ENCODE measurements at regions not wholly inside any gene's neighbourhood (a gene's known extent, or its start where the extent isn't known, plus 50 kb on each side); places are given as distances from the start of the nearest gene placed in this dataset.

DNA sequence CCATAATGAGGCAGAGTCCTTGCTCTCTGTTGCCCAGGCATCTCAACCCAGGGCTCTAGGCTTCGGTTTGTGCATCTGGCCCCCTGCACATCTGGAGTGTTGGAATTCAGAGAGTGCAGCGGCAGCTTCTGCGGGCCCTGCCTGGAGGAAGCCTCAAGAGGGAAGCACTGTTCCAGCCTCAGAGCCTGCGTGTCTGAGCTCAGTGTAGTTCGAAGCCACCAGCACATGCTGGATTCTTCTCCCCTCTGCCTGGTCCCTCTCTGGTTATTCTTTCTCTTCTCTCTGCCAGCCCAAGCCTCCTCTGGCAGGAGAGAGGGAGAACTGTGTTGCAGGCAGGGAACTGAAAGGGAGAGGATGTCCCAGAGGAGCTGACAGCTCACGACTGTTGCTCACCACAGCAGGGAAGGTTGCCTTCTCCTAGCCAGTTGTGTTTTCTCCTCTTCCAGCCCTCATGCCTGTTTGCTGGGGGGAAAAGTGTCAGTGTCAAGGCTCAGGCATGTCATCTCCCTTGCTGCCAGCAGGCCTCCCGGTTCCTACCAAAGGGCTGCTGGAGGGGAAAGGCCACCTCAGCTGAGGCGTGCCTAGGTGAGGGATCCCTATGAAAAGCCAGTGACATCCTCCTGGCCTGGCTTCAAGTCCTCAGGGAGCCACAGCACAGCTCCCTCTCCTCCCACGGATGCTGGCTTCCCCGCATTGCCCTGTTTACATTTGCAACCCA lies 126.0 kb upstream of the LRFN2 start:
- no peak overlapping the region for H3K4me3 ChIP-seq
- intact Hi-C loops (cut with DNase I; ENCODE audit: low total_unique reads), result no loop called here
- no peaks in the 10 kb centered on the region for H3K9me3 ChIP-seq
- TF ChIP-seq, protein P1, sequence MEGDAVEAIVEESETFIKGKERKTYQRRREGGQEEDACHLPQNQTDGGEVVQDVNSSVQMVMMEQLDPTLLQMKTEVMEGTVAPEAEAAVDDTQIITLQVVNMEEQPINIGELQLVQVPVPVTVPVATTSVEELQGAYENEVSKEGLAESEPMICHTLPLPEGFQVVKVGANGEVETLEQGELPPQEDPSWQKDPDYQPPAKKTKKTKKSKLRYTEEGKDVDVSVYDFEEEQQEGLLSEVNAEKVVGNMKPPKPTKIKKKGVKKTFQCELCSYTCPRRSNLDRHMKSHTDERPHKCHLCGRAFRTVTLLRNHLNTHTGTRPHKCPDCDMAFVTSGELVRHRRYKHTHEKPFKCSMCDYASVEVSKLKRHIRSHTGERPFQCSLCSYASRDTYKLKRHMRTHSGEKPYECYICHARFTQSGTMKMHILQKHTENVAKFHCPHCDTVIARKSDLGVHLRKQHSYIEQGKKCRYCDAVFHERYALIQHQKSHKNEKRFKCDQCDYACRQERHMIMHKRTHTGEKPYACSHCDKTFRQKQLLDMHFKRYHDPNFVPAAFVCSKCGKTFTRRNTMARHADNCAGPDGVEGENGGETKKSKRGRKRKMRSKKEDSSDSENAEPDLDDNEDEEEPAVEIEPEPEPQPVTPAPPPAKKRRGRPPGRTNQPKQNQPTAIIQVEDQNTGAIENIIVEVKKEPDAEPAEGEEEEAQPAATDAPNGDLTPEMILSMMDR (IDR thresholded peaks at IDR 0.05), result no peak
- no peak for TF ChIP-seq POLR2A (IDR thresholded peaks at IDR 0.05)
- H3K4me1 ChIP-seq, result no peaks in the 10 kb centered on the region
- 58 to 59% methylated on average over 7 to 10 of the region's 10 CpGs for WGBS, 2 donors
- no peaks in the 10 kb centered on the region for H3K27me3 ChIP-seq
- DNase-seq, result no peak
- no peak overlapping the region for H3K27ac ChIP-seq
- no peaks in the 10 kb centered on the region for H3K36me3 ChIP-seq (ENCODE audit: low read depth, missing control alignments)

DNA sequence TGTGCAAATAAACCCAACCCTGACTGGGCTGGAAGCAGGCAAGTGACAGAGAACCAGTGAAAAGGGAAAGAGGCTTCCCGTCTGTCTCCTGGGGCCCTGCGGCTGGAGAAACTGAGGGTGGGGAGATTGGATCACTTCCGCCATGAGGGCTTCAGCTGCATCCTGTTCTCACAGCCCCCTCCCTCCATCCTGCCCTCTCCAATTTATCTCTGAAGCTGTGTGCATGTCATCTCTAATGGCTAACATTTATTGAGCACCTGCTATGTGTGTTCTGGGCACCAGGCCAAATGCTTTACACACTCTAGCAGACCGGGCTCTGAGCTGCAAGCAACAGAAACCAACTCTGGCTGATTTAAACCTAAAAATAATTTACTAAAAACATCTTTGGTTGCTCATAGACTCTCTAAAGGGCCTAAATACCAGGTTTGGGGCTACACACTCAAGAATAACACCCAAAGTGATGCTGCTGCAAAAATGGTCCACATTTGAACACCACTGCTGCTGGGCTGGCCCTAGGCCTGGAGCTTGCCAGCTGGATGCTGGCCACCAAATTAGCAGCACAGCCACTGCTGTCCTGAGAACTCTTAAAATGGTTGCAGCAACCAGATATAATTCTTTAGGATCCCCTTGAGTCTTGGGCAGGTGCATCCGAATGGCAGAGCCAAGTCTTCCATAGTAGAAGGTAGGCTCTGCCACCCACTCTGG lies 123.6 kb upstream of the LRFN2 start:
- Histone ChIP-seq H3K4me3 (no peak overlapping the region), H3K36me3 (ENCODE audit: low read depth, missing control alignments) (no peaks in the 10 kb centered on the region), H3K27ac (no peak overlapping the region), H3K9me3 (no peaks in the 10 kb centered on the region), H3K27me3 (no peaks in the 10 kb centered on the region), H3K4me1 (no peaks in the 10 kb centered on the region)
- TF ChIP-seq, protein P1 (IDR thresholded peaks at IDR 0.05), result no peak
- TF ChIP-seq POLR2A (IDR thresholded peaks at IDR 0.05), result no peak
- DNase-seq, result no peak
- WGBS, 2 donors, result 66 to 84% methylated on average over 5 of the region's 5 CpGs
- intact Hi-C loops (cut with DNase I; ENCODE audit: low total_unique reads), result no loop called here

DNA sequence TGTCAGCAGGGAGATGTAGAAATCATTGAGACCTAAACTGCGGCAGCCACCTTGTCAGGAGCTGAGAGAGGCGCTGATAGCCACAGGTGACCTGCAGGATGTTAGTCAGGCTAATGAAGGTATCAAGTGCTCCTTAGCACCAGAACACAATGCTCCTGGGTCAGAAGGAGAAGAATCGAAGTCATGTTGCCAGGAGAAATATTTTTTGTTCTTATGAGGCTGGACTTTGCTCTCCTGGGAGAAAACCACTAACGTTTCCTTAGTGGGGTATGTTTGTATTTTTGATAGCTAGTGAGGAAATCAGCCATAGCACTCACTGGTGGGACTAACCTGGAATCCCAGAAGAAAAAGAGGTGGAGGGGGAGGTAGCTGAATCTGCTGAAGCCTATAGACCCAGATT lies 120.9 kb upstream of the LRFN2 start:
- H3K4me1 ChIP-seq, result no peaks in the 10 kb centered on the region
- H3K9me3 ChIP-seq, result no peaks in the 10 kb centered on the region
- no peaks in the 10 kb centered on the region for H3K36me3 ChIP-seq (ENCODE audit: low read depth, missing control alignments)
- H3K27ac ChIP-seq, result no peak overlapping the region
- no peak for DNase-seq
- no peaks in the 10 kb centered on the region for H3K27me3 ChIP-seq
- H3K4me3 ChIP-seq, result no peak overlapping the region
- WGBS, 2 donors, result 58 to 67% methylated on average over 4 of the region's 4 CpGs
- TF ChIP-seq POLR2A (IDR thresholded peaks at IDR 0.05), result no peak
- TF ChIP-seq, protein P1 (IDR thresholded peaks at IDR 0.05), result no peak
- intact Hi-C loops (cut with DNase I; ENCODE audit: low total_unique reads), result no loop called here

DNA sequence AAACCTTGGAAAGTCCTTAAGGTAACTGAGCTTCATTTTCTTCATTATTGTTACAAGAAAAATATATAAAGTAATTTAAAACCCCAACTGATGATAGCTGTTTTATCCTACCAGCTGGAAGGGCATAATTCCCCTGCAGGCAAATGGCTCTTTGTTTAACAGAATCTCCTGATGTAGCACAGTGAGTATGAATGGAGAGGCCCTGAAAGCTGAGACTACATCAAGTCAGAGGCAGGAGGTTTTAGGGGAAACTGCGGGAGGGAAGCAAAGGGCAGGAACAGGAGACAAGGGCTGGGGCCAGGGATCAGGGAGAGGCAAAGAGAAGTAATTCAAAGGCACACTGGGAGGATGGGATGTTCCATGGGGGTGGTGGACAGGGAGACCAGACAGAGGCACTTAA lies 119.0 kb upstream of the LRFN2 start:
- no peak for DNase-seq
- intact Hi-C loops (cut with DNase I; ENCODE audit: low total_unique reads), result no loop called here
- Histone ChIP-seq H3K9me3 (no peaks in the 10 kb centered on the region), H3K4me3 (no peak overlapping the region), H3K36me3 (ENCODE audit: low read depth, missing control alignments) (no peaks in the 10 kb centered on the region), H3K4me1 (no peaks in the 10 kb centered on the region), H3K27me3 (no peaks in the 10 kb centered on the region), H3K27ac (no peak overlapping the region)
- no peak for TF ChIP-seq POLR2A (IDR thresholded peaks at IDR 0.05)
- TF ChIP-seq, protein P1 (IDR thresholded peaks at IDR 0.05), result no peak
- WGBS, 2 donors, result 59 to 63% methylated on average over 1 of the region's 1 CpG

All from testis (tissue), 2 donors.